KMS-11 (cell line): ENCODE measurements at regions not wholly inside any gene's neighbourhood (a gene's known extent, or its start where the extent isn't known, plus 50 kb on each side); places are given as distances from the start of the nearest gene placed in this dataset.

ENCODE experiments used
- H2AFZ ChIP-seq: fragments of 200-600 bp; sonication (generic); 2 replicates; pipeline ENCODE4 v1.6.1; 2016; ENCODE audit warnings: antibody characterized with exemption, mixed run types, low read depth
- H3K27ac ChIP-seq: fragments of 200-600 bp; sonication (generic); 2 replicates; pipeline ENCODE4 v1.6.1; 2016; ENCODE audit warnings: mild to moderate bottlenecking, mixed run types
- H3K27me3 ChIP-seq: fragments of 200-600 bp; sonication (generic); 2 replicates; pipeline ENCODE4 v1.6.1; 2017; ENCODE audit warnings: mild to moderate bottlenecking, low read depth, mixed run types, moderate library complexity; ENCODE audit not compliant: insufficient read depth
- H3K36me3 ChIP-seq: fragments of 200-600 bp; sonication (generic); 2 replicates; pipeline ENCODE4 v1.6.1; 2017; ENCODE audit warnings: mild to moderate bottlenecking, mixed run types; ENCODE audit not compliant: insufficient read depth
- H3K4me1 ChIP-seq: fragments of 200-600 bp; sonication (generic); 2 replicates; pipeline ENCODE4 v1.6.1; 2016; ENCODE audit warnings: mild to moderate bottlenecking, low read depth, mixed run types; ENCODE audit not compliant: poor library complexity, severe bottlenecking
- H3K4me2 ChIP-seq: fragments of 200-600 bp; sonication (generic); 2 replicates; pipeline ENCODE4 v1.7.0; 2016; ENCODE audit warnings: mild to moderate bottlenecking, mixed run types
- H3K4me3 ChIP-seq: fragments of 200-600 bp; sonication (generic); IDR thresholded peaks from 2 replicates; pipeline ENCODE4 v1.6.1; 2017; ENCODE audit warnings: low read depth, low read length, mixed read lengths; ENCODE audit not compliant: insufficient read depth
- H3K79me2 ChIP-seq: fragments of 200-600 bp; sonication (generic); 2 replicates; pipeline ENCODE4 v1.6.1; 2016; ENCODE audit warnings: low read depth, mixed run types; ENCODE audit not compliant: insufficient read depth
- H3K9ac ChIP-seq: fragments of 200-600 bp; sonication (generic); 2 replicates; pipeline ENCODE4 v1.6.1; 2016; ENCODE audit warnings: mild to moderate bottlenecking, mixed run types
- H4K20me1 ChIP-seq: fragments of 200-600 bp; sonication (generic); 2 replicates; pipeline ENCODE4 v1.6.1; 2016; ENCODE audit warnings: mild to moderate bottlenecking, mixed run types; ENCODE audit not compliant: insufficient read depth
- CTCF ChIP-seq: fragments of 200-600 bp; sonication (generic); conservative IDR thresholded peaks from 2 replicates; pipeline ENCODE4 v1.6.1; 2017; ENCODE audit warnings: low read depth, mild to moderate bottlenecking, antibody characterized with exemption, low read length, moderate library complexity, mixed read lengths

DNA sequence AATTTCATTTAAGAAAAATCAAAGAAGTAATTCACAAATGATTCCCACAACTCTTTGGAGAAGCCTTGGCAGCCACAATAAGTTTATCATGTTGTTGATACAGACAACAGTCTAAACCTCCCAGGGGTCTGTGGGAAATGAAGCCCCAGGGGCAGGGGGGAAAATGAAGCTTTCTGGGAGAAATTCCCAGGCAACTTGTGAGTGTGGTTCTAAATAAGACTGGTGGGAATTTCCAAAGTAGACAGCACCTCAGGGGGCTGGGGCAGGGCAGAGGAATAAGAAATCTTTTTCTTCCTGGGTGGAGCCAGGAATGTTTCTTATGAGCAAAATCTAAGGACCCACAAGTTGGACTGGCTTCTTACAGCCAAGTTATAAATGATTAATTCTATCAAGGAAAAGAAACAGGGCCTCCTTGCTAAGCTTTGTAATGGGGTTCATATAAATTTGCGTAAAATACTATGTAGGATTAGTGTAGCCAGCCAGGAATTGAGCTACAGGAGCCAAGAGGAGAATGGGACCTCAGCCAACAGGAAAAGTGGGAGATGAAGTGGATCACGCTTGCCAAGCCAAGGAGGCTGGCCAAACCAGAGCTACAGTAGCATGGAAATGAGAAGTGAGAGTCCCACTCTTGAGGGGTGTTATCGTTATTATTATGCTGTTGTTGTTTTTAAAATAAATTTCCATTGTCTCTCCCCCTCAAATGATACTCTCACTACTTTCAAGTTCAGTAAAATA, 182.9 kb upstream of the FAR2 start:
- Histone ChIP-seq H3K4me2 (no peak overlapping the region), H4K20me1 (no peaks in the 10 kb centered on the region), H2AFZ (no peak overlapping the region)

DNA sequence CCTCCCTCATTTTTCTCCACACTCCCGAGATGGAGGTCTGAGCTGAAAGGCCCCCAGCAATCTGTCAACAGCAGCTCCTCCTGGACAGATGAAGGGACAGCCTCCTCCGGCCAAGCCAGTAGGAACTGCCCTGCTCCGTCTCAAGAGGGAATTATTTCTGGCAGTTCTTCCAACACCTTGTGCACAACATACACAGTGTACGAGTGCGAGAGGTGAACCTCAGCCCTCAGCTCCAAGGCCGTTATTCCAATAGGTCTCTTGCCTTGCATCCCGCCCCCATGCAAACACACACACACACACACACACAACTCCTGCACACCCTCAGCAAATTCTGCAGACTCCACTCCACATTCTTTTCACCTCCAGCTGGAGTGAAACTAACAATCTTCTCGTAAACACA, 181.7 kb upstream of the FAR2 start:
- no peak overlapping the region for H3K4me3 ChIP-seq
- H3K79me2 ChIP-seq, result no peaks in the 10 kb centered on the region
- no peak overlapping the region for H3K4me2 ChIP-seq
- no peak overlapping the region for H3K9ac ChIP-seq
- no peaks in the 10 kb centered on the region for H3K27me3 ChIP-seq
- H3K36me3 ChIP-seq, result no peaks in the 10 kb centered on the region
- no peaks in the 10 kb centered on the region for H3K4me1 ChIP-seq
- H2AFZ ChIP-seq, result no peak overlapping the region
- no peaks in the 10 kb centered on the region for H4K20me1 ChIP-seq
- TF ChIP-seq CTCF, result no peak
- no peak overlapping the region for H3K27ac ChIP-seq

More for the DNA sequence above, 182.9 kb upstream of the FAR2 start:
- TF ChIP-seq CTCF, result no peak
- Histone ChIP-seq H3K27ac (no peak overlapping the region), H3K4me3 (no peak overlapping the region), H3K36me3 (no peaks in the 10 kb centered on the region), H3K4me1 (no peaks in the 10 kb centered on the region), H3K9ac (no peak overlapping the region), H3K27me3 (no peaks in the 10 kb centered on the region), H3K79me2 (no peaks in the 10 kb centered on the region)

GRCh38 chr12:28973491-28973890, 175.6 kb upstream of the FAR2 start:
- no peak overlapping the region for H3K4me3 ChIP-seq
- no peaks in the 10 kb centered on the region for H3K36me3 ChIP-seq
- H2AFZ ChIP-seq, result no peak overlapping the region
- H4K20me1 ChIP-seq, result no peaks in the 10 kb centered on the region
- H3K9ac ChIP-seq, result no peak overlapping the region
- no peak overlapping the region for H3K4me2 ChIP-seq
- TF ChIP-seq CTCF, result no peak
- H3K4me1 ChIP-seq, result no peaks in the 10 kb centered on the region
- H3K27ac ChIP-seq, result no peak overlapping the region
- no peaks in the 10 kb centered on the region for H3K79me2 ChIP-seq
- no peaks in the 10 kb centered on the region for H3K27me3 ChIP-seq

GRCh38 chr12:28974166-28974565, 174.9 kb upstream of the FAR2 start:
- no peak for TF ChIP-seq CTCF
- Histone ChIP-seq H3K27me3 (no peaks in the 10 kb centered on the region), H4K20me1 (no peaks in the 10 kb centered on the region), H2AFZ (no peak overlapping the region), H3K27ac (no peak overlapping the region), H3K36me3 (no peaks in the 10 kb centered on the region), H3K4me2 (no peak overlapping the region), H3K9ac (no peak overlapping the region), H3K79me2 (no peaks in the 10 kb centered on the region), H3K4me1 (no peaks in the 10 kb centered on the region), H3K4me3 (no peak overlapping the region)
